HG03135 (cell line): ENCODE measurements at regions not wholly inside any gene's neighbourhood (a gene's known extent, or its start where the extent isn't known, plus 50 kb on each side); places are given as distances from the start of the nearest gene placed in this dataset.
A peak's percentile ranks its signal among the peaks of the same experiment; 100 is the strongest.

Experiments used
- ATAC-seq: cut with Tn5 transposase; IDR thresholded peaks from one replicate; pipeline ENCODE4 v1.9.1; 2021; ENCODE audit warnings: mild to moderate bottlenecking, moderate library complexity; ENCODE audit not compliant: unreplicated experiment

- no peak for ATAC-seq
These were observed 143.9 kb upstream of the SIX2 start for GRCh38 chr2:45153121-45153520.

GRCh38 chr2:45152691-45153090, 143.4 kb upstream of the SIX2 start:
- ATAC-seq: no peak

GRCh38 chr2:45145073-45145899, 136.0 kb upstream of the SIX2 start:
- no peak for ATAC-seq

GRCh38 chr2:45141883-45142866, 132.9 kb upstream of the SIX2 start:
- no peak for ATAC-seq

- no peak for ATAC-seq
These were observed 131.4 kb upstream of the SIX2 start for GRCh38 chr2:45140675-45141074.

- ATAC-seq: no peak
These were observed 129.7 kb upstream of the SIX2 start for GRCh38 chr2:45138904-45139303.

- no peak for ATAC-seq
These were observed 128.9 kb upstream of the SIX2 start for GRCh38 chr2:45137966-45138695.

- no peak for ATAC-seq
These were observed 125.5 kb upstream of the SIX2 start for GRCh38 chr2:45134726-45135125.

GRCh38 chr2:45134014-45134413, 124.8 kb upstream of the SIX2 start:
- no peak for ATAC-seq

GRCh38 chr2:45132551-45132950, 123.3 kb upstream of the SIX2 start:
- peak; percentile 60 for ATAC-seq

GRCh38 chr2:45131587-45131986, 122.3 kb upstream of the SIX2 start:
- ATAC-seq: no peak

- ATAC-seq: no peak
These were observed 121.5 kb upstream of the SIX2 start for GRCh38 chr2:45130736-45131135.

GRCh38 chr2:45128580-45128997, 119.3 kb upstream of the SIX2 start:
- no peak for ATAC-seq

GRCh38 chr2:45127891-45128290, 118.6 kb upstream of the SIX2 start:
- no peak for ATAC-seq

GRCh38 chr2:45127321-45127720, 118.1 kb upstream of the SIX2 start:
- no peak for ATAC-seq

GRCh38 chr2:45125232-45125631, 116.0 kb upstream of the SIX2 start:
- ATAC-seq: no peak

GRCh38 chr2:45124456-45124855, 115.2 kb upstream of the SIX2 start:
- no peak for ATAC-seq

- ATAC-seq: no peak
These were observed 114.4 kb upstream of the SIX2 start for GRCh38 chr2:45123521-45124191.

- ATAC-seq: no peak
These were observed 113.8 kb upstream of the SIX2 start for GRCh38 chr2:45123065-45123464.

GRCh38 chr2:45121236-45121927, 112.1 kb upstream of the SIX2 start:
- ATAC-seq: no peak
